ENCODE measurements at regions not wholly inside any gene's neighbourhood (a gene's known extent, or its start where the extent isn't known, plus 50 kb on each side); places are given as distances from the start of the nearest gene placed in this dataset.

DNA sequence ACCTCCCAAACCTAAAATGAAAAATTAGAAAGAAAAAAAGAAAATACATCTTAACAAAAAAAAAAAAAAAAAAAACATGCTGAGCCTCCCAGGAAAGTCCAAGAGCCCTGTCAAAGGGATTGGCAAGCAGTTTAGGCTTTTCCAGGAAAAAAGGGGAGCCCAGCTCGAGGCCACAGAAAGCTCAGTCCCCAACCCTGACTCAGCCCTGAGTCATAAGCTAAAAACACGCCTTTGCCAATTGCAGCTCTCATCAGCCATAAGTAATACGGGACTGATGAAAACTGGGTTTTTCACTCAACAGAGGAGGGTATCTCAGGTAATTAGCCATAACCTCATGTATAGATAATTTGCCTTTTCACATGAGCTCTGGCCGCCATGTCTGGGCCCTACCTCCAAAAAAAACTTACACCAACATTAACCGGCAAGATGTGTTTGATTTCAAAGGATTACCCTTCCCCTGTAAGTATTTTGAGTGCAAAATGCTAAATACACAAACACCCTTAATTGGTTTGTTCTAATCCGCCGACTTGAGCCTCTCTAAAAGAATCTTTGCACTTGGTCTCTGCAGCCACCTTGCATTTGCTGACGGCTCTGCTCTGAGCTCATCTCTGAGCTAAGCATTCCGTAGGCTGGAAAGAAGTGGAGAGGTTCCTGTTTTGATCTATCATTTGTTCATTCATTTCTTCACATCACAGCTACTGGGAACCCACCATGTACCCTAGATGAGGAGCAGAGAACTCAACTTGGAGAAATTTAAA, 319.2 kb downstream of the BCL11B start:
- no peak for DNase-seq (ENCODE audit: low read depth in 2 of 2)

DNA sequence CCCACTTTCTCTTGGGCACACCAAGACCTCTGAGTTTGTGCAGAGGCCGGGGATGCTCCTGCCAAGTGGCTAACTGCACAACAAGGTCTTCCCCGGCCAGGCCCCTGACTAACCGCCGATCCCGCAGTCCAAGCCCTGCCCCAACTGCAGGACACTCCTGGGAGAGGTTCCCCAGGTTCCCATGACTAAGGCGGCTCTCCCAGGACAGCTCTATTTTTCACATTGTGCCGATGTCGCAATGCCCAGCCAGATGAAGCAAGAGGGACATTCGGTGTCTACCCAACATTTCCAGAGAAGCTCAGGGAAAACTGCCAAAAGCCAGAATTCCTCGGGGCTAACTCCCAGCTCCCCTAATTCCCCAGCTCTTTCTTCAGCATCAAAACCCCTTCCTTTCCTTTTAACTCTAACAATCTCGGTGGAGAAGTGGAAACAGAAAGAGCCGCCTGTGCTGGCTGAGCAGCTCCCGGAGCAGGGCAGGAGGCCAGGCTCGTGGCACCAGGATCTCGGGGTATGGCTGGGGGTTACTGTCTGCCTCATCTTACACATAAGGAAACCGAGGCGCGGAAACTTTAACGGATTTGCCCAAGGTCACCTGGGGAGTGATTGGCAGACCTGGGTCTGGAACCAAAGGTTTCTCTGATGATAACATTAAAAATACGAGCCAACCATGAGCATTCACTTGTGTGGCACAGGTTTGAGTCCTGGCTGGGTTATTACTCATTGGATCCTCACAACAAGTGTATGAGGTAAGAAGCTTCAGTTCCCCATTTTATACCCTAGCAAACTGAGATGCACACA, 318.2 kb downstream of the BCL11B start:
- no peak for DNase-seq (ENCODE audit: low read depth in 2 of 2)

DNA sequence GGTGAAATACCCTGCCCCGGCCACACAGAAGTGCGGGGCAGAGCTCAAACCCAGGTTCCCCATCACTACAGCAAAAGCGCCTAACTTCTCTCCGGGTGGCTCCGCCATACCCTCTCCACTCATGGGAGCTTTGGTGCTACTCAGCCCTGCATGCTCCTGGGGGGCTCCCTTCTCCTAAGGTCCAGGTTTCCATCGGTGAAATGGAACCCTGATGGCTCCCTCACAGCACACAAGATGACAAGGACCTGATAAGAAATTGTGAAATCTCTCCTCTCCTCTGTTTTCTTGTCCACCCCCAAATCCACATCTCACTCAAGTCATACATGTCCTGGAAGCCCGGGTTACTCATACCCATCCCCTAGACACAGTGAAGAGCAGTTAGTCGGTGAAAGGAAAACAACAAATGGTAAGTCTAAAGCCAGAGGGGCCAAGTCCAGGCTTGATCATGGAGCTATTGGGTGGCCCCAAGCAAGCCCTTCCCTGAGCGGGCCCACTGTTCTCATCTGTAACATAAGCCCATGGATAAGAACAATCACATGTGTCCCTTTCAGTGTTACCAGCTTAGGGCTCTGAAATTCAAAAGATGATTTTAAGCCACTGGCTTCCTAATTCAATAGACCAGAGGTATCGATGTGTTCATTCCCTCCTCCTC, 317.5 kb downstream of the BCL11B start:
- DNase-seq (ENCODE audit: low read depth in 2 of 2): no peak

DNA sequence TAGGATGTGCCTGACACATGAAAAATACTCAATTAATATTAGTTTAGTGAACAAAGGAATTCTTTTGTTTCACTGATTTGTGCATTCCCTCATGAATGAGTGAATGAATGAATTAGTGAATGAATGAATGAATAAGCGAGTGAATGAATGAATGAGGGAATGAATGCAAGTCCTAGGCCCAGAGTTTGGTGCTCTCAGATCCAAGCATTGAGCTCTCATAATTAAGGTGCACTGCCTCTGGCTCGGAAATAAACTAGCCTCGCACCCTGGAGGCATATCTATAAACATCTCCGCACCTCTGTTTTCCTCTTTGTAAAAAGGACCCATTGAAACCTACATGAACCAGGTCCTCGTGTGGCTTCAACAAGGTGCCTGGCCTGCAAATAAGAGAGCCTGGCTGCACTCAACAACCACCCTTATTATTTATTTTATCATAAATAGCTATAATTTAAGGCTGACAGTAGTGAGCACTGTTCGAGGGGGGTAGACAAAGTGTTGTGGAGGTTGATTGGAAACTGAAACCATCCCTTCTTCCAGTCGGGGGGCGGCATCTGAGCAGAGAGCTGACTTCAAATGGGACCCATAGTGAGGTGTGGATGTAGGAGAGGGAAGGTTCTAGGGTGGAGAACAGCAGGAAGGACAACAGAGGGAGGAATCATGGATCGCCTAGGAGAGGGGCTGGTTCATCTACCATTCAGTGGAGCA, 316.8 kb downstream of the BCL11B start:
- DNase-seq (ENCODE audit: low read depth in 2 of 2): no peak

DNA sequence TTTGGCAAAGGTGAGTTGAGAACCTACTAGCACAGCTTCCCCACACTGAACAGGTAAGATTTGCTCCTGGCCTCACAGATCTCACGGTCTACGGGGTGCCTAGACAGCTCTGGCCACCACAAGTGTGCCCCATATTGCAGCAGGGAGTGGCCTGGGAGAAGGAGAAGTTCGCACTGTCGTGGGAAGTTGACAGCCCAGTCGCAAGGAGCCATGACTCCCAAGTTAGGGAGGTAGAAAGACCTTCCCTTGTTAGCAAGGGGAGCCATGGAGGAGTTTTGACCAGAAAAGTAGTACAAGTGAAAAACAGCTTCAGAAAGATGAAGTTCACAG, 316.3 kb downstream of the BCL11B start:
- no peak for DNase-seq (ENCODE audit: low read depth in 2 of 2)

DNA sequence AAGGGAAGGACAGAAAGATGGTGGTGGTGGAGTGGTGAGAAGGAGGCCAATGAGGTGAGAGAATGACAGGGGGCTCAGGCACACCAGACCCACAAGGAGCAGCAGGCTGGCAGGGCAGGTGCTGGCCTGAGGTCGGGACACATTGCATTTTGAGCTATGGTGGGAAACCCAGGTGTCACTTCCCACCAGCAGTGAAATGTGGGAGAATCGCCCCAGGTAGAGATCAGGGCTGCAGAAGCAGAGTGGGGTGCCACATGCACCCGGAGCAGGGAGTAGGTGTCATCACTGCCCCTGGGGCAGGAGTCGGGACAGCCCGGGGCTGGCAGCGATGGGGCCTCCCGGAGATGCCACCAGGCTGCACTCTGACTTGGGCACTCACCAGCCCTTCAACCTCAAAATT, 315.8 kb downstream of the BCL11B start:
- no peak for DNase-seq (ENCODE audit: low read depth in 2 of 2)

DNA sequence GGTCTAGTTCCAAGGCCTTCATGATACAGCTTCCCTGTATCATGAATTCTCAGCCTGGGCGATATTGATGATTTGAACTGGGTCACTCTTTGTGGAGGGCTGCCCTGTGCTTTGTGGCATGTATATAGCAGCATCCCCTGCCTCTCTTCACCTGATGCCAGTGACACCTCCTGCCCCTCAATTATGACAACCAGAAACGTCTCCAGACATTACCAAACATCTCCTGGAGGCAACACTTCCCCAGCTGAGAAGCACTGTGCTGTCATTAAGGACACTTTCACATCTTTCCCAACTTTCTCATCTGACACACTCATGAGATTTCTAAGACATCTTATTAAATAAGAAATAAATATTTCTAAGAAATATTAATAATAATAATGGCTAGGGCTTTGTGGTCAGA, 315.3 kb downstream of the BCL11B start:
- no peak for DNase-seq (ENCODE audit: low read depth in 2 of 2)

DNA sequence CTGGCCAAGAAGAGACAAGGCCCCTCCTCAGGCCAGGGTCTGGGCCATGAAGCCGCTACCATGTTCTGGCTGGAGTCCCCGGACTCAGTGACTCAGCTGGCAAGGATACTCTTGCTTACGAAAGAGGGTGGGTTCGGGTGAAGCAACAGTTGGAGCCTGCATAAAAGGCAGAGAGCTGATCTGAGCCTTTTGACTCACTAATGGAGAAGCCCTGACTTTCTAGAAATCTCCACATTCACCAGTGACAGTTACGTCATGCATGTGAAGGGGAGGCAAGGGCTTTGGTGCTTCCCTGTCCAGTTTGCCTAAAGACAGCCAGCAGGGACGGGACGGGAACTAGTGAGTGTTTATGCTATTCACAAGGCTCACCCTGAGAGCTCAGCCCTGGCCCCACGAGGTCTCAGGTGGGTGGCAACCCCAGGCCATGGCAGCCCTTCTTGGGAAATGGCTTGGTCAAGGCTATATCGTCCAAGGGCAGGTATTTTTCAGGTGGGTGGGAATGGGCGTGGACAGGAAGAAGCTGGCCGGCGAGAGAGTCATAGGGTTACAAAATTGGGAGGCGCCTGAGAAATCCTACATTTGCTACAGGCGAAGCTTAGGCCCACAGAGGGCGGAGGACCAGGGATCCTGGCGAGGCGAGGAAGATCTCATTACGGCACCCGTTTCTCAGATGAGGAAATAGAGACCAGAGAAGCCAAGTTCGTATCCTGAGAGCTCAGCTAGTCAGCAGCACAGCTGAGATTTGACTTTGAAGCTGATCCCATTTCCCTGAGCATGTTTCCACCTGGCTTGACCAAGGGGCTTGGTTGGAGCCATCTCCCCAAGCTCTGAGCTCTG, 314.6 kb downstream of the BCL11B start:
- DNase-seq (ENCODE audit: low read depth in 2 of 2): no peak

DNA sequence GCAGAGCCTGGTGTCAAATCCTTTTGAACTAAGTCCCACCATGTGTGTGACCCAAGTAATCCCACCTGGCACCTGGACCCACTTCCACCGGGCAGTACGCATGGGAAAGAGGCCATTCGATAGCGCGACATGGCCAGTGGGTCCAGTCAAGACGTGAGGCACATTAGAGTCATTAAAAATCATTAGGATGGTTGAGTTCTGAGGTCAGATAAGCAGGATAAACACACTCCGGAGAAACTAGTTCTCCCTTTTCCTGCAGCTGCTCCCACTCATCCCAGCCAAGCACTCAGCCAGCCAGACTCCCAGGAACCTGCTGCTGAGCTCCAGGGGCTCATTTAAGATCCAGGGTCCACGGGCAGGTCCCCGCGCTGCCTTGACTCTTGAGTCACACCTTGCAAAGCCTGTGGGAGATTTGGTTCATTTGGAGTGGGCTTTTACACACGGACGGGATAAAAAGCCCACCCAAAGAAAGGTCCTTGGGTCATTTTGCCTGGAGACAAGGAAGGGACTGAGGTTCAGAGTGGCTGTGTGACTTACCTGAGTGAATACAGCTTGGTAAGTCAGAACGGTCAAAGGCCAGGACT, 313.9 kb downstream of the BCL11B start:
- DNase-seq (ENCODE audit: low read depth in 2 of 2): no peak

DNA sequence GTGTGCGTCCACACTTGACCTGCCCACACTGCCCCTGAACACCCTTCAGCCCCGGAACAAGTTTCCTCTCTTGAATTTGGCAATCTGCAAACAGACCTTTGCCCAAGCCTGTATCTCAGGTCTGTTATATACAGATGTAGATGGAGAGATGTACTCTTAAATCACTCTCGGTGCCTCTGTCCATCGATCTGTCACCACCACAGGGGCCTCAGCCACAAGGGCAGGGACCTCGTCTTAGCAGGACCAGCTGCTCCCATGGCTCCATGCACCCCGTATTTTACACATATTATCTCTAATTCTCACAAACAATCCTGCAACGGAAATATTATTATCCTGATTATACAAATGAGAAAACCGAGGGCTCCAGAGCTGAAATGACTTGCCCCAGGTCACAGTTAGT, 313.4 kb downstream of the BCL11B start:
- no peak for DNase-seq (ENCODE audit: low read depth in 2 of 2)

DNA sequence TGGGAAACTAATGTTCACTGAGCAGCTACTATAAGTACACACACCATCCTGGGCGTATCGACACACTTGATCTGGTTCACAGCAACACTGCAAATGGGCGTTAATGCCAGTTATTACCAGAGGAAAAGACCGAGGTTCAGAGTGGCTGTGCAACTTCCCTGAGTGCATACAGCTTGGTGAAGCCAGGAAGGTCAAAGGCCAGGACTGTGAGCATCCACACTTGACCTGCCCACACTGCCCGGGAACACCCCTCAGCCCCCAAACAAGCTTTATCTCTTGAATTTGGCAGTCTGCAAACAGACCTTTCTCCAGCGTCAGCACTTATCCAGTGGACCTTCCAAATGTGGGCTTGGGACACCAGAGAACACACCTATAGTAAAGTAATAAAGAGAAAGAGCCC, 312.6 kb downstream of the BCL11B start:
- no peak for DNase-seq (ENCODE audit: low read depth in 2 of 2)

DNA sequence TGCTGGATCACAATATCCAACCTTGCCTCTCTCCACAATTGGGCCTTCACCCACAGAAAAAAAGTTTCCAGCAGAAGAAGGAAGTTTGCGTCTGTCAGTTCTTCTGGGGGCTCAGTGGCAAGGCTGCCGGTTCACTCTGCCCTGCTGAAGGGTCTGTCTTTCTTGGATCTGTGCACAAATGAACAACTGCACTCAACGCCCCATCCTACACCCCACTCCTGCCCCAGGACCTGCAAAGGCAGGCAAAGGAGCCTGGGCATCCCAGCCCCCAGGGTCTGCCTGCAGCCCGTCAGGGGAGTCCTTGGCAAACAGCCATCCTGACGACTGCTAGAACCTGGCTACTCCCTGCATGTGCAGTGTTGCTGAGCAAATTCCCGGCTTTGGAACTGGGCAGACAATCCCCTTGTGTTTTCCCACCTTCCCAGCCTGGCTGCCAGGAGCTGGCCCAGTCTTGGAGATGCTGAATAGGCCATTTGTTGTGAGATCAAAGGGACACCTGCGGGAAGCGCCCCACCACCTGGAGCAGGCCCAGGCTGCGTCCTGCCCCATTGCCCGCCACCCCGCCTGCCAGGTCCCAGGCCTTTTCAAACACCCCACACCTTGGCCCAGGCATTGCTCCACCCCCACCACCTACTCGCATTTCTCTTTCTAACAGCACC, 311.9 kb downstream of the BCL11B start:
- no peak for DNase-seq (ENCODE audit: low read depth in 2 of 2)

DNA sequence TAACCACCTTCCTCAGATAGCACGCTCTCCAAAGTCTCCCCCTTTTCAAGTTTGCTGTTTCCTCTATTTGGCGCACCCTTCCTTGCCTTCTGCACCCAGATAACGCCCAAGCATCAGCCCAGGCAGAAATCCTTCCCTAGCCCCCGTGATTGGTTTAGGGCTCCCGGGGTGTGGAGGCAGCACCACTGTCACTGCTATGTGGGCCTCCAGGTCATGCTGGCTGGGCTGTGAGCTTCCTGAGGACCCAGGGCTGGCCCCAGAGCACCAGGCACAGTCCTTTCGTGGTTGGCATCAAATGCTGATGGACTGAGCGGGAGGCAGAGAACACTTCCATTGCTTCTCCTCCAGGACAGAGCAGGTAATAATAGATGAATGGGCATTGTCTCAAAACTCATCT, 311.4 kb downstream of the BCL11B start:
- no peak for DNase-seq (ENCODE audit: low read depth in 2 of 2)

DNA sequence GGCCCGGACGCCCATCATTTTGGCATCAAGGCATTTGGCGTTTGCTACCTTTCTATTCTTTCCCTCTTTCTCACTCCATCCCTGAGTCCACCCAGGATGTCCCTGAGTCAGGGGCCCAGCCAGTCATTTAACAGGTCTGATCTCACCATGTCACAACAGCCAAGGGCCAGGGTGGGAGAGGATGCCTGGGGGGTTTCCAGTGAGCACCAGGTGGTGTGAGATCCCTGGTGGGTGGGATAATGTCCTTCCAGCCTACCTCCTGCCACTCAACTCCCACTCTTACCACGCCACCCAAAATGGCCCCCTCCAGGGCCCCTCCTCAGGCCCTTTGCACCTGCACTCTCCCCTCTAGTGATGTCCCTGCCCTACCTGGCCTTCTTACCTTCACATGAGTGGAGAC, 310.8 kb downstream of the BCL11B start:
- DNase-seq (ENCODE audit: low read depth in 2 of 2): no peak

DNA sequence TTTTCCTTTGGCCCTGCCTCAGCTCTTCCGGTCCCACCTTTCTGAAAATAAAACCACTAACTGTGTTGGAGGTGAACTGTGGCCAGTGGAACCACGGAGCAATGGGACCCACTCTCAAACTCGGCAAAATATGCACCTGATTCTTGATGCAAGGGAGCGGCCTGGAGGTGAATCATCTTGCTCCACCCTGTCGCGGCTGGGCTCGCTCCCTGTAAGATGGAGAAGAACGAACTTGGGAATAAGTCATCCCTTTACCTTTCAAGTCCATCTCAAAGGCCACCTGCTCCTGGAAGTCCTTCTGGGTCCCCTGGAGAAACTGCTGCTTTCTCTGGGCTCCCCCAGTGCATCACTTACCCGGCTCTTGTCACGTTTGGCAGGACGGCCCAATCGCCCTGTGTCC, 309.9 kb downstream of the BCL11B start:
- no peak for DNase-seq (ENCODE audit: low read depth in 2 of 2)

DNA sequence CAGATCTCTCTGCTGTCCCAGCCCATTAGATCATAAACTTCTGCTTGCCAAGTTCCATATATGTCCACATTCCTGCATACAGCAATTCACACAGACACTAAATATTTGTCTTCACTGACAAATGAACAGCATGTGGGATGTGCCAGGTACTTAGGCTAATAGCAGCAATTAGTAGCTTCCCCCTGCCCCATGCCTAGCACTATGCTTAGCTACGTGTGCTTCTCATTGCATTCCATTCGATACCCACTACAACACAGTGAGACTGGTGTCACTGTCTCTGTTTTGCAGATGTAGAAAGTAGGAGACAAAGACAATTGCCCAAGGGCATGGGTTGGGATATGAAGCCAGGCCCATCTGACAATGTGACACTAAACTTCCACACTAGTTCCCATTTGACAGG, 308.4 kb downstream of the BCL11B start:
- DNase-seq (ENCODE audit: low read depth in 2 of 2): no peak

DNA sequence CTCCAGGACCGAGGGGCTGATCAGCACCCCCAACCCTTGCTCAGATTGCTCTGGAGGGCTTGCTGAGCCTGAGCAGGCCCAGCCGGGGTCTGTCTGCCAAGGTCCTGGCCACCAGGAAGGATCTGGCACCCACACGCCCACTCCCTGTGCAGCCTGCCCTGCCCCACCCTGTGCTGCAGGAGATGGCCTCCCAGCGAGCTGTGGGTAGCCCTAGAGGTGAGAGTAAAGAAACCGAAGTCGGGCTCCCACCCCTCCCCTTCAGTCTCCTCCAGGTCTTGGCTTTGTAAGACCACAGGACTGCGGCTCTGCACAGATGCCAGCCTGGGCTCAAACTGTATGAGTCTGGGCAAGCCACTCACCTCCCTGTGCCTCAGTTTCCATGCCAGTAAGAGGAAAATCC, 307.8 kb downstream of the BCL11B start:
- no peak for DNase-seq (ENCODE audit: low read depth in 2 of 2)

DNA sequence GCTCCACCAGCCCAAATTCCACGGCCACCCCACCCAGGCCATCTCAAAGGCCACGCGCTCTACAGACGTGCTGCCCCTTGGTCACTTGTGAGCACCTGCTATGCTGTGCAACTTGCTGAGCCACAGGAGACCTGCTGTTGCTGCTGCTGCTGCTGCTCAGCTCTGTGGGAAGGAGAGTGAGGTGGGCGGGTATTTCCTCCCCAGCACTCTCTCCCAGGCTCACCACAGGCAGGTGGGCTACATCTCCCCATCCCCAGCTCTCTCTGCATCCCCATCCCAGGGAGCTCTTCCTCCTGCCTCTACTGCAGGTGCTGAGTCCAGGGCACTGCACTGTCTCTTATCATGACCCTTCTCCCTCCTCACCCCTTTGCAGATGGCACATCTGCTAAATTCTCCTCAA, 306.9 kb downstream of the BCL11B start:
- DNase-seq (ENCODE audit: low read depth in 2 of 2): no peak

DNA sequence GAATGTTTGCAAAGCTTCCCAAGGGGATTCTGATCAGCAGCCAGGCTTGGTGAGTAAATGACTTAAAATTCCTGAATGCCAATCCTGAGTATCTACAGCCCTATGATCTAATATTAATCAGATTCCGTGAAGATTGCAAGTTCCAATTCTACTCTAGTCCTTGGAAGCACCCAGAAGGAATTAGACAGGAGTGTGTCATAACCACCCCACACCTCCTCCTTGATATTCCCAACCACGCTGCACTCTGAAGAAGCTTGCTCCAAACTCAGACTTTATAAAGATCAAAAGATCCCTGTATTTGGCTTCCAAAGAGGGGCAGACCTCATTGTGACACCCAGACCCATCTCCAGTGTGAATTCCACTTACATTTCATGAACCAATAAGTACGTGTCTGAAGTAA, 306.0 kb downstream of the BCL11B start:
- no peak for DNase-seq (ENCODE audit: low read depth in 2 of 2)

DNA sequence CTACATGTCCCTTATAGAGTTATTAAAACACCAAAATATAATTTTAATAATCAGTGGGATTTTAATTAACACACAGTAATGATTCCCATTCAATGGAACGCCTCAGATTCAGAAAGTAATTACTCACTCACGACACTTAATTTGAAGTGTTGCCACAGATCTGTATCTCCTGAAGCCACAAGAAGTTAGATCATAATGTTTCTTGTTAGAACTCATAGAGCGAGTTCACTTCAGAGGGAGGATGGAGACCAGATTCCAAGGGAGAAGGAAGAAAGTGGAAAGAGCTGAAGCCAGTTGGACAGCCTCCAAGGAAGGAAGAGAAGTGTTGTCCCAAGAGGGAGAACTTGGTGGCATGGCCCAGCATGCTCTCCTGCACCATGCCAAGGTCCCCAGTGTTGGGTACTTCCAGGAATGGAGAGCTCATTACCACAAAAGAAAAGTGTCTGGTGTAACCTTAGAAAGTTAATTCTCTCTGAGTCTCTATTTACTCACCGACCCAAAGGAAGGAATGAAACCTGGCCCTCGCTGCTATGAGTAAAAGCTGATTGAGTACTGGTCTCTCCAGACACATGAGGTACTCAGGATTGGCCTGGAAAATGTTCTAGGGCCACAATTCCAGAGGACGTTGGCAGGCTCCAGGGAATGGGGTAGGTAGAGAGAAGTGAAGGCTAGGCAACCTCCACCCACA, 305.4 kb downstream of the BCL11B start:
- DNase-seq (ENCODE audit: low read depth in 2 of 2): no peak

All from stimulated activated CD8-positive, alpha-beta memory T cell treated with anti-CD3 and anti-CD28 coated beads, Interleukin-2, amount 100 ng/mL, for 1 hour (primary cell).